H9 (cell line): ENCODE measurements at regions not wholly inside any gene's neighbourhood (a gene's known extent, or its start where the extent isn't known, plus 50 kb on each side); places are given as distances from the start of the nearest gene placed in this dataset.

Experiments
- DNase-seq: peaks from one replicate; pipeline ENCODE4 v3.0.0-alpha.2; 2017
- H2AFZ ChIP-seq: one replicate; pipeline ENCODE4 v1.6.1; 2013; ENCODE audit warnings: mild to moderate bottlenecking, low read length, control low read depth, moderate library complexity
- H2AK5ac ChIP-seq: 2 replicates; pipeline ENCODE4 v1.6.1; 2013; ENCODE audit warnings: low read length, control low read depth, mixed read lengths; ENCODE audit not compliant: insufficient read length
- H2BK120ac ChIP-seq: one replicate; pipeline ENCODE4 v1.6.1; 2013; ENCODE audit warnings: low read depth, mild to moderate bottlenecking, low read length, control low read depth, inconsistent platforms; ENCODE audit not compliant: poor library complexity, severe bottlenecking
- H2BK12ac ChIP-seq: 2 replicates; pipeline ENCODE4 v1.6.1; 2013; ENCODE audit warnings: low read length, control low read depth, mixed read lengths, low read depth; ENCODE audit not compliant: insufficient read length
- H2BK15ac ChIP-seq: 2 replicates; pipeline ENCODE4 v1.6.1; 2013; ENCODE audit warnings: low read depth, low read length, control low read depth
- H2BK20ac ChIP-seq: one replicate; pipeline ENCODE4 v1.6.1; 2013; ENCODE audit warnings: low read depth, mild to moderate bottlenecking, low read length, control low read depth, inconsistent platforms; ENCODE audit not compliant: poor library complexity, severe bottlenecking
- H2BK5ac ChIP-seq: 2 replicates; pipeline ENCODE4 v1.6.1; 2013; ENCODE audit warnings: low read length, control low read depth, mixed read lengths; ENCODE audit not compliant: insufficient read length
- H3K14ac ChIP-seq: 2 replicates; pipeline ENCODE4 v1.6.1; 2013; ENCODE audit warnings: low read length, control low read depth; ENCODE audit not compliant: insufficient read depth
- H3K18ac ChIP-seq: 2 replicates; pipeline ENCODE4 v1.6.1; 2013; ENCODE audit warnings: low read depth, mild to moderate bottlenecking, mixed read lengths, low read length, control low read depth; ENCODE audit not compliant: insufficient read length
- H3K23ac ChIP-seq: 2 replicates; pipeline ENCODE4 v1.6.1; 2013; ENCODE audit warnings: low read length, control low read depth, mixed read lengths, low read depth; ENCODE audit not compliant: insufficient read length
- H3K23me2 ChIP-seq: 2 replicates; pipeline ENCODE4 v1.6.1; 2013; ENCODE audit warnings: low read depth, mild to moderate bottlenecking, mixed read lengths, low read length, control low read depth; ENCODE audit not compliant: insufficient read length, poor library complexity, severe bottlenecking
- H3K27ac ChIP-seq: 2 replicates; pipeline ENCODE4 v1.5.1; 2013; ENCODE audit warnings: low read length, control low read depth, mixed read lengths, low read depth; ENCODE audit not compliant: insufficient read length
- H3K27me3 ChIP-seq: 2 replicates; pipeline ENCODE4 v1.6.1; 2013; ENCODE audit warnings: low read length, control low read depth, inconsistent platforms; ENCODE audit not compliant: insufficient read depth
- H3K4ac ChIP-seq: 2 replicates; pipeline ENCODE4 v1.6.1; 2013; ENCODE audit warnings: low read depth, mild to moderate bottlenecking, control low read depth, inconsistent platforms, low read length, moderate library complexity
- H3K4me1 ChIP-seq: 2 replicates; pipeline ENCODE4 v1.6.1; 2013; ENCODE audit warnings: low read length, control low read depth, inconsistent platforms; ENCODE audit not compliant: insufficient read depth
- H3K4me2 ChIP-seq: 2 replicates; pipeline ENCODE4 v1.6.1; 2013; ENCODE audit warnings: low read length, control low read depth, mixed read lengths; ENCODE audit not compliant: insufficient read length, insufficient read depth
- H3K56ac ChIP-seq: 2 replicates; pipeline ENCODE4 v1.6.1; 2013; ENCODE audit warnings: low read depth, mild to moderate bottlenecking, mixed read lengths, low read length, control low read depth; ENCODE audit not compliant: insufficient read length
- H3K79me1 ChIP-seq: 2 replicates; pipeline ENCODE4 v1.6.1; 2013; ENCODE audit warnings: low read depth, mild to moderate bottlenecking, moderate library complexity, low read length, control low read depth, inconsistent platforms; ENCODE audit not compliant: insufficient read depth, poor library complexity, severe bottlenecking
- H3K79me2 ChIP-seq: 2 replicates; pipeline ENCODE4 v1.6.1; 2013; ENCODE audit warnings: low read length, control low read depth, inconsistent platforms; ENCODE audit not compliant: insufficient read depth
- H3K9ac ChIP-seq: 2 replicates; pipeline ENCODE4 v1.6.1; 2013; ENCODE audit warnings: low read length, control low read depth, mixed read lengths; ENCODE audit not compliant: insufficient read length; ENCODE audit errors: extremely low read depth
- H3K9me3 ChIP-seq: one replicate; pipeline ENCODE4 v1.6.1; 2013; ENCODE audit warnings: low read depth, low read length, inconsistent platforms; ENCODE audit not compliant: control insufficient read depth
- H3T11ph ChIP-seq: one replicate; pipeline ENCODE4 v1.6.1; 2013; ENCODE audit warnings: mild to moderate bottlenecking, low read length, control low read depth, inconsistent platforms
- H4K20me1 ChIP-seq: one replicate; pipeline ENCODE4 v1.6.1; 2013; ENCODE audit not compliant: control insufficient read depth, insufficient read length, insufficient read depth
- H4K5ac ChIP-seq: 2 replicates; pipeline ENCODE4 v1.6.1; 2013; ENCODE audit warnings: low read depth, mild to moderate bottlenecking, mixed read lengths, low read length, control low read depth; ENCODE audit not compliant: insufficient read length
- H4K8ac ChIP-seq: replicated peaks from 2 replicates; pipeline ENCODE4 v1.6.1; 2013; ENCODE audit warnings: low read length, control low read depth, mixed read lengths, low read depth; ENCODE audit not compliant: insufficient read length
- H4K91ac ChIP-seq: 2 replicates; pipeline ENCODE4 v1.6.1; 2013; ENCODE audit warnings: low read depth, mild to moderate bottlenecking, moderate library complexity, mixed read lengths, low read length, control low read depth; ENCODE audit not compliant: insufficient read length
- H3K27ac Mint-ChIP-seq, 3 experiments: 2 replicates in 2 of 3; 3 replicates in 1 of 3; pipeline ENCODE4 v1.8.0; 2020 to 2021; ENCODE audit warnings: mixed read lengths in 3 of 3, mild to moderate bottlenecking in 1 of 3, moderate library complexity in 1 of 3
- H3K27me3 Mint-ChIP-seq: 2 replicates; pipeline ENCODE4 v1.8.0; 2021; ENCODE audit warnings: low read depth, mild to moderate bottlenecking, moderate library complexity, mixed read lengths
- H3K36me3 Mint-ChIP-seq, 3 experiments: 2 replicates in 2 of 3; 3 replicates in 1 of 3; pipeline ENCODE4 v1.8.0; 2020 to 2021; ENCODE audit warnings: low read depth in 3 of 3, mixed read lengths in 3 of 3; ENCODE audit not compliant: insufficient read depth in 1 of 3
- H3K4me1 Mint-ChIP-seq, 2 experiments: 2 replicates each; pipeline ENCODE4 v1.8.0; 2020; ENCODE audit warnings: mixed read lengths in 2 of 2
- H3K4me3 Mint-ChIP-seq, 2 experiments: 2 replicates in 1 of 2; 3 replicates in 1 of 2; pipeline ENCODE4 v1.8.0; 2020 to 2021; ENCODE audit warnings: mild to moderate bottlenecking in 2 of 2, mixed read lengths in 2 of 2, moderate library complexity in 1 of 2
- H3K9me3 Mint-ChIP-seq, 2 experiments: 2 replicates in 1 of 2; 3 replicates in 1 of 2; pipeline ENCODE4 v1.8.0; 2020; ENCODE audit warnings: mild to moderate bottlenecking in 2 of 2, mixed read lengths in 2 of 2, moderate library complexity in 1 of 2
- CTCF ChIP-seq: fragments of 200-600 bp; sonication (generic); conservative IDR thresholded peaks from 3 replicates; pipeline ENCODE4 v1.8.0; 2021; ENCODE audit warnings: antibody characterized with exemption, mild to moderate bottlenecking
- WGBS: extraction: QIAGEN DNeasy Blood & Tissue Kit; methylation state at CpG from one replicate; pipeline ENCODE4 v1.1.7; 2013; ENCODE audit warnings: missing lambda C conversion rate, low lambda C conversion rate, mixed read lengths; ENCODE audit not compliant: insufficient read length; ENCODE audit errors: extremely low coverage; 5-methylcytosine and 5-hydroxymethylcytosine counted together

GRCh38 chr9:25472085-25472607 lies 206.1 kb downstream of the TUSC1 start:
- Histone ChIP-seq H3K27me3 (no peaks in the 10 kb centered on the region), H3K27ac (no peak overlapping the region), H4K5ac (no peak overlapping the region), H3K79me1 (no peaks in the 10 kb centered on the region), H3K18ac (no peak overlapping the region), H3K14ac (no peak overlapping the region), H3K9ac (no peak overlapping the region), H3K79me2 (no peaks in the 10 kb centered on the region), H3K4me1 (no peaks in the 10 kb centered on the region), H3K9me3 (no peaks in the 10 kb centered on the region), H3K23me2 (no peaks in the 10 kb centered on the region), H3K23ac (no peak overlapping the region), H2BK5ac (no peak overlapping the region), H3T11ph (no peak overlapping the region), H2BK12ac (no peak overlapping the region), H3K4me2 (no peak overlapping the region), H4K8ac (no peak overlapping the region), H4K91ac (no peak overlapping the region), H2BK15ac (no peak overlapping the region), H3K56ac (no peak overlapping the region), H2AFZ (no peak overlapping the region), H4K20me1 (no peaks in the 10 kb centered on the region), H2BK20ac (no peak overlapping the region), H3K4ac (no peak overlapping the region), H2AK5ac (no peak overlapping the region), H2BK120ac (no peak overlapping the region)
- WGBS, result no CpG with 5 or more reads among the region's 4 CpGs
- H3K27me3 Mint-ChIP-seq, result no peaks in the 10 kb centered on the region; the same call in 1 of the 2 replicates
- no peaks in the 10 kb centered on the region for H3K4me1 Mint-ChIP-seq
- peaks cover 26 to 36% of the 10 kb centered on the region in 2 experiments for H3K9me3 Mint-ChIP-seq
- H3K36me3 Mint-ChIP-seq, result peaks cover 17 to 50% (median 38%) of the 10 kb centered on the region in 3 experiments
- DNase-seq, result no peak
- H3K4me3 Mint-ChIP-seq, result no peak overlapping the region
- TF ChIP-seq CTCF, result no peak
- H3K27ac Mint-ChIP-seq, result no peak overlapping the region
